Activated CD4-positive, alpha-beta memory T cell treated with anti-CD3 and anti-CD28 coated beads, Interleukin-2, amount 10 ng/mL, durations not matched to agents 7 days and 5 days (primary cell): ENCODE measurements at regions not wholly inside any gene's neighbourhood (a gene's known extent, or its start where the extent isn't known, plus 50 kb on each side); places are given as distances from the start of the nearest gene placed in this dataset.
"Not testable (repeated sequence)": the region's sequence is repeated elsewhere in the genome, so short reads cannot be mapped to it uniquely, and the experiment has no call there.

Experiments used
- CTCF ChIA-PET: fragments of 350-600 bp; sonication (Branson Sonifier 250); formaldehyde crosslinking; loops from one replicate; lab custom pipeline; 2021; ENCODE audit warnings: antibody characterized with exemption, inconsistent platforms; lab: Charles Lee
- POLR2A ChIA-PET: fragments of 350-600 bp; sonication (Branson Sonifier 250); formaldehyde crosslinking; loops from one replicate; lab custom pipeline; 2021; ENCODE audit warnings: antibody characterized with exemption; lab: Charles Lee
- DNase-seq: peaks from one replicate; pipeline ENCODE4 v3.0.0-alpha.2; 2020
- H3K27ac Mint-ChIP-seq: one replicate; pipeline ENCODE4 v1.8.0; 2021; ENCODE audit warnings: mild to moderate bottlenecking, mixed read lengths
- H3K27me3 Mint-ChIP-seq: one replicate; pipeline ENCODE4 v1.8.0; 2021; ENCODE audit warnings: mixed read lengths
- H3K36me3 Mint-ChIP-seq: one replicate; pipeline ENCODE4 v1.8.0; 2021; ENCODE audit warnings: low read depth, mixed read lengths
- H3K4me1 Mint-ChIP-seq: one replicate; pipeline ENCODE4 v1.8.0; 2021; ENCODE audit warnings: mixed read lengths
- H3K4me3 Mint-ChIP-seq: one replicate; pipeline ENCODE4 v1.8.0; 2021; ENCODE audit warnings: mild to moderate bottlenecking, mixed read lengths
- H3K9me3 Mint-ChIP-seq: one replicate; pipeline ENCODE4 v1.8.0; 2021; ENCODE audit warnings: mixed read lengths

DNA sequence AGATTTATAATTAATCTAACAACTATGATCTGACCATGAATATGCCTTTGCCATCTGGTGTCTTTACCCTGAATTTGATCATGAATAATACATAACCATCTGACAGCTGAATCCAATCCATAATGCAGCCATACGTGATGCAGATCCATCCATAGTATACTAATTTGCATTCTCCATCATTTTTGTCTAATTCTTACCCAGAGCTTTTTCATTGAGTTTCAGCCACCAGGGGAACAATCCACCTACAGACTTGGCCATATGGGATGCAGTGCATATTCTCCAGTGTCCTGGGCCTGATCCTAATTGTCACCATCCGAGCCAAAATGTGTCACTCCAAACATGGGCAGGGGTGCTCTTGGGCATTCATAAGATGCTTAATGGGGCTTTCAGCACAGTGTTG, 227.2 kb upstream of the CRIM1 start:
- CTCF ChIA-PET, result no interaction called here
- H3K27ac Mint-ChIP-seq, result no peak overlapping the region
- H3K4me1 Mint-ChIP-seq, result peaks cover 4% of the 10 kb centered on the region
- POLR2A ChIA-PET, result no interaction called here
- peaks cover 23% of the 10 kb centered on the region for H3K27me3 Mint-ChIP-seq
- no peaks in the 10 kb centered on the region for H3K36me3 Mint-ChIP-seq
- DNase-seq, result no peak
- no peaks in the 10 kb centered on the region for H3K9me3 Mint-ChIP-seq
- H3K4me3 Mint-ChIP-seq, result no peak overlapping the region

GRCh38 chr2:36125702-36126101, 229.9 kb upstream of the CRIM1 start:
- no peak for DNase-seq
- H3K4me1 Mint-ChIP-seq, result peaks cover 4% of the 10 kb centered on the region
- peaks cover 27% of the 10 kb centered on the region for H3K27me3 Mint-ChIP-seq
- POLR2A ChIA-PET, result no interaction called here
- no peak overlapping the region for H3K27ac Mint-ChIP-seq
- H3K9me3 Mint-ChIP-seq, result peaks cover 9% of the 10 kb centered on the region
- CTCF ChIA-PET, result no interaction called here
- H3K4me3 Mint-ChIP-seq, result no peak overlapping the region
- peaks cover 3% of the 10 kb centered on the region for H3K36me3 Mint-ChIP-seq

GRCh38 chr2:36123995-36124394, 231.6 kb upstream of the CRIM1 start:
- Mint-ChIP-seq H3K4me3 (no peak overlapping the region), H3K27ac (no peak overlapping the region), H3K36me3 (peaks cover 3% of the 10 kb centered on the region), H3K4me1 (peaks cover 4% of the 10 kb centered on the region), H3K27me3 (peaks cover 33% of the 10 kb centered on the region), H3K9me3 (peaks cover 12% of the 10 kb centered on the region)
- ChIA-PET CTCF (no interaction called here), POLR2A (no interaction called here)
- DNase-seq, result no peak

- Mint-ChIP-seq H3K27ac (no peak overlapping the region), H3K9me3 (peaks cover 8% of the 10 kb centered on the region), H3K4me1 (no peaks in the 10 kb centered on the region), H3K36me3 (no peaks in the 10 kb centered on the region), H3K4me3 (no peak overlapping the region), H3K27me3 (no peaks in the 10 kb centered on the region)
- no peak for DNase-seq
- ChIA-PET CTCF (no interaction called here), POLR2A (no interaction called here)
These were observed 258.6 kb upstream of the CRIM1 start for GRCh38 chr2:36097022-36097421.

- H3K27ac Mint-ChIP-seq, H3K4me3 Mint-ChIP-seq, POLR2A ChIA-PET, CTCF ChIA-PET, H3K9me3 Mint-ChIP-seq, DNase-seq, H3K36me3 Mint-ChIP-seq, H3K4me1 Mint-ChIP-seq, H3K27me3 Mint-ChIP-seq: not testable (repeated sequence)
These were observed 263.5 kb upstream of the CRIM1 start for GRCh38 chr2:36091844-36092741.

DNA sequence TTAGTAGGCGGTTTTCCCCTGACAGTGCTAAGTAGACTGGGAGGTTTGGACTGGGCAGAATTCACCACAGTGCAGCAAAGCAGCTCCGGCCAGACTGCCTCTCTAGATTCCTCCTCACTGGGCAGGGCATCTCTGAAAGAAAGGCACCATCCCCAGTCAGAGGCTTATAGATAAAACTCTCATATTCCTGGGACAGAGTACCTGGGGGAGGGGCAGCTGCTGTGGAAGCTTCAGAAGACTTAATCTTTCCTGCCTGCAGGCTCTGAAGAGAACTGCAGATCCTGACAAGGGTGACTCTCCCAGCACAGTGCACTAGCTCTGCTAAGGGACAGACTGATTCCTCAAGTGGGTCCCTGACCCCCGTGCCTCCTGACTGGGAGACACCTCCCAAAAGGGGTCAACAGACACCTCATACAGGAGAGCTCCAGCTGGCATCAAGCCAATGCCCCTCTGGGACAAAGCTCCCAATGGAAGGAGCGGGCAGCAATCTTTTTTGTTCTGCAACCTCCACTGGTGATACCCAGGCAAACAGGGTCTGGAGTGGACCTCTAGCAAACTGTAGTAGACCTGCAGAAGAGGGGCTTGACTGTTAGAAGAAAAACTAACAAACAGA, 266.8 kb upstream of the CRIM1 start:
- ChIA-PET CTCF (no interaction called here), POLR2A (no interaction called here)
- Mint-ChIP-seq H3K9me3 (peaks cover 4% of the 10 kb centered on the region), H3K36me3 (no peaks in the 10 kb centered on the region), H3K4me3 (no peak overlapping the region), H3K27me3 (peaks cover 9% of the 10 kb centered on the region), H3K27ac (no peak overlapping the region), H3K4me1 (no peaks in the 10 kb centered on the region)
- DNase-seq, result no peak

- Mint-ChIP-seq H3K9me3 (no peaks in the 10 kb centered on the region), H3K36me3 (no peaks in the 10 kb centered on the region), H3K4me1 (no peaks in the 10 kb centered on the region), H3K4me3 (no peak overlapping the region), H3K27ac (no peak overlapping the region), H3K27me3 (peaks cover 13% of the 10 kb centered on the region)
- ChIA-PET CTCF (no interaction called here), POLR2A (no interaction called here)
- no peak for DNase-seq
These were observed 268.2 kb upstream of the CRIM1 start for GRCh38 chr2:36087344-36087743.

GRCh38 chr2:36079793-36080192, 275.8 kb upstream of the CRIM1 start:
- ChIA-PET POLR2A (no interaction called here), CTCF (no interaction called here)
- H3K27me3 Mint-ChIP-seq, result peaks cover 14% of the 10 kb centered on the region
- no peaks in the 10 kb centered on the region for H3K9me3 Mint-ChIP-seq
- DNase-seq, result no peak
- H3K4me1 Mint-ChIP-seq, result no peaks in the 10 kb centered on the region
- H3K27ac Mint-ChIP-seq, result no peak overlapping the region
- no peaks in the 10 kb centered on the region for H3K36me3 Mint-ChIP-seq
- no peak overlapping the region for H3K4me3 Mint-ChIP-seq

DNA sequence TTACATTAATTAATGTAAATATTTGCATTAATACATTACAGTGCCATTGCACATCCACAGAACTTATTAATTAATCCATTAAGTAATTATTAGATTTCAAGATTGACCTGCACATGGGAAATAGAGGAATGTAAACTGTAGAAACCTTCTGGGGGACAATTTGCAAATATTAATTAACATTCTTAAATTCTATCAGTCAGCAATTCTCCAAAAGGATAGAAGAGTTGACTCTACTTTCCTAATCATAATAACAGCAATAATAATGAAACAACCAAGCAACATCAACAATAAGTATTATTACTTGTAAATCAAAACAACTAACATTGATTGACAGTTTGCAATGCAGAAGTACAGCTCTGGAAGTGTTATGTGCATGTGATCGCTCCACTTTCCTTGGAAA, 281.6 kb upstream of the CRIM1 start:
- no peak for DNase-seq
- Mint-ChIP-seq H3K9me3 (no peaks in the 10 kb centered on the region), H3K36me3 (no peaks in the 10 kb centered on the region), H3K27me3 (peaks cover 2% of the 10 kb centered on the region), H3K27ac (no peak overlapping the region), H3K4me1 (no peaks in the 10 kb centered on the region), H3K4me3 (no peak overlapping the region)
- ChIA-PET POLR2A (no interaction called here), CTCF (no interaction called here)

GRCh38 chr2:36071698-36072097, 283.9 kb upstream of the CRIM1 start:
- Mint-ChIP-seq H3K27ac (no peak overlapping the region), H3K27me3 (no peaks in the 10 kb centered on the region), H3K9me3 (peaks cover 3% of the 10 kb centered on the region), H3K4me1 (no peaks in the 10 kb centered on the region), H3K4me3 (no peak overlapping the region), H3K36me3 (no peaks in the 10 kb centered on the region)
- POLR2A ChIA-PET, result no interaction called here
- CTCF ChIA-PET, result interaction anchor here (0.6 kb wide), 1 partner anchor 403 kb away, joined by 4 read pairs; no protein-coding TSS in a partner anchor
- no peak for DNase-seq

GRCh38 chr2:36069074-36069473, 286.5 kb upstream of the CRIM1 start:
- Mint-ChIP-seq H3K27me3 (no peaks in the 10 kb centered on the region), H3K4me1 (no peaks in the 10 kb centered on the region), H3K4me3 (no peak overlapping the region), H3K27ac (no peak overlapping the region), H3K36me3 (no peaks in the 10 kb centered on the region), H3K9me3 (peaks cover 3% of the 10 kb centered on the region)
- no peak for DNase-seq
- CTCF ChIA-PET, result no interaction called here
- POLR2A ChIA-PET, result no interaction called here

DNA sequence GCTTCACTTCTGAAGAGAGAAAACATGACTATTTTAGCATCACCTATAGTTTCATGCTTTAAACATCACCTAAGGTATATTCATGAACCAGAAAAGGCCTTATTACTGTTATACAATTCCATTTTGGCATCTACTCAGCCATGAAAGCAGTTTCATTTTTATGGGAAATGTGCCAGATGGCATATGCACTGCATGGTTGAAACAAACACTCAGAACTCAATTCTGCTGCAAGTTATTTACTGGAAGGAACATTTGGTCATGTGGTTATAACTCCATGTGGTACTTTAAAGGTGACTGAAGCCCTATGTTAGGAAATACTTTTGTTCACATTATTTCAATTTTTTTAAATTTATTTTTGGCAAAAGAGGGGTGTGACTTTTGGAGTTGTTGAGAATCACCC, 287.5 kb upstream of the CRIM1 start:
- H3K4me1 Mint-ChIP-seq, result no peaks in the 10 kb centered on the region

GRCh38 chr2:36060133-36060532, 295.4 kb upstream of the CRIM1 start:
- peaks cover 3% of the 10 kb centered on the region for H3K9me3 Mint-ChIP-seq
- peaks cover 22% of the 10 kb centered on the region for H3K27me3 Mint-ChIP-seq
- H3K4me1 Mint-ChIP-seq, result no peaks in the 10 kb centered on the region
- DNase-seq, result no peak
- no peak overlapping the region for H3K4me3 Mint-ChIP-seq
- CTCF ChIA-PET, result no interaction called here
- H3K36me3 Mint-ChIP-seq, result no peaks in the 10 kb centered on the region
- POLR2A ChIA-PET, result no interaction called here
- H3K27ac Mint-ChIP-seq, result no peak overlapping the region

More for the DNA sequence above, 287.5 kb upstream of the CRIM1 start:
- Mint-ChIP-seq H3K4me3 (no peak overlapping the region), H3K27me3 (peaks cover 2% of the 10 kb centered on the region), H3K36me3 (no peaks in the 10 kb centered on the region), H3K9me3 (peaks cover 6% of the 10 kb centered on the region), H3K27ac (no peak overlapping the region)
- CTCF ChIA-PET, result no interaction called here
- POLR2A ChIA-PET, result no interaction called here
- no peak for DNase-seq

- H3K9me3 Mint-ChIP-seq, result peaks cover 3% of the 10 kb centered on the region
- H3K4me1 Mint-ChIP-seq, result no peaks in the 10 kb centered on the region
- peaks cover 24% of the 10 kb centered on the region for H3K27me3 Mint-ChIP-seq
- CTCF ChIA-PET, result no interaction called here
- POLR2A ChIA-PET, result no interaction called here
- no peak overlapping the region for H3K27ac Mint-ChIP-seq
- no peak overlapping the region for H3K4me3 Mint-ChIP-seq
- no peak for DNase-seq
- H3K36me3 Mint-ChIP-seq, result no peaks in the 10 kb centered on the region
These were observed 295.9 kb upstream of the CRIM1 start for GRCh38 chr2:36059691-36060090.
